ENCODE measurements at regions not wholly inside any gene's neighbourhood (a gene's known extent, or its start where the extent isn't known, plus 50 kb on each side); places are given as distances from the start of the nearest gene placed in this dataset.

GRCh38 chr2:125713533-125713932 lies 942.4 kb upstream of the GYPC start:
- no peak for ATAC-seq
- no peak for DNase-seq
- intact Hi-C loops (cut with micrococcal nuclease) = no loop called here
- Mint-ChIP-seq H3K36me3 (ENCODE audit: low read depth) (no peaks in the 10 kb centered on the region), H3K27me3 (no peaks in the 10 kb centered on the region), H3K9me3 (no peaks in the 10 kb centered on the region), H3K27ac (no peak overlapping the region), H3K4me3 (no peak overlapping the region), H3K4me1 (ENCODE audit: low read depth) (no peaks in the 10 kb centered on the region)
- CTCF ChIA-PET = no interaction called here
- POLR2A ChIA-PET = no interaction called here
- TF ChIP-seq CTCF (IDR thresholded peaks at IDR 0.05) = no peak

GRCh38 chr2:125721072-125721721 lies 934.8 kb upstream of the GYPC start:
- intact Hi-C loops (cut with micrococcal nuclease) = no loop called here
- Mint-ChIP-seq H3K27ac (no peak overlapping the region), H3K27me3 (no peaks in the 10 kb centered on the region), H3K4me1 (ENCODE audit: low read depth) (no peaks in the 10 kb centered on the region), H3K9me3 (no peaks in the 10 kb centered on the region), H3K36me3 (ENCODE audit: low read depth) (no peaks in the 10 kb centered on the region), H3K4me3 (no peak overlapping the region)
- POLR2A ChIA-PET = no interaction called here
- ATAC-seq = no peak
- no peak for TF ChIP-seq CTCF (IDR thresholded peaks at IDR 0.05)
- no peak for DNase-seq
- CTCF ChIA-PET = no interaction called here

- DNase-seq (no peak), ATAC-seq (no peak)
- peaks cover 12% of the 10 kb centered on the region for H3K9me3 Mint-ChIP-seq
- no peaks in the 10 kb centered on the region for H3K4me1 Mint-ChIP-seq (ENCODE audit: low read depth)
- no peaks in the 10 kb centered on the region for H3K36me3 Mint-ChIP-seq (ENCODE audit: low read depth)
- ChIA-PET CTCF (no interaction called here), POLR2A (no interaction called here)
- no peaks in the 10 kb centered on the region for H3K27me3 Mint-ChIP-seq
- H3K27ac Mint-ChIP-seq = no peak overlapping the region
- no peak for TF ChIP-seq CTCF (IDR thresholded peaks at IDR 0.05)
- intact Hi-C loops (cut with micrococcal nuclease) = no loop called here
- no peak overlapping the region for H3K4me3 Mint-ChIP-seq
These were observed 925.0 kb upstream of the GYPC start for GRCh38 chr2:125730921-125731320.

- Mint-ChIP-seq H3K27me3 (no peaks in the 10 kb centered on the region), H3K9me3 (peaks cover 14% of the 10 kb centered on the region), H3K36me3 (ENCODE audit: low read depth) (no peaks in the 10 kb centered on the region), H3K4me3 (no peak overlapping the region), H3K27ac (no peak overlapping the region), H3K4me1 (ENCODE audit: low read depth) (no peaks in the 10 kb centered on the region)
- no peak for DNase-seq
- POLR2A ChIA-PET = no interaction called here
- CTCF ChIA-PET = no interaction called here
- no peak for ATAC-seq
- intact Hi-C loops (cut with micrococcal nuclease) = no loop called here
- no peak for TF ChIP-seq CTCF (IDR thresholded peaks at IDR 0.05)
These were observed 919.7 kb upstream of the GYPC start for GRCh38 chr2:125736306-125736705.

GRCh38 chr2:125745514-125745913 lies 910.4 kb upstream of the GYPC start:
- no peak for TF ChIP-seq CTCF (IDR thresholded peaks at IDR 0.05)
- ChIA-PET CTCF (no interaction called here), POLR2A (no interaction called here)
- Mint-ChIP-seq H3K9me3 (no peaks in the 10 kb centered on the region), H3K36me3 (ENCODE audit: low read depth) (no peaks in the 10 kb centered on the region), H3K27me3 (no peaks in the 10 kb centered on the region), H3K4me1 (ENCODE audit: low read depth) (no peaks in the 10 kb centered on the region), H3K27ac (no peak overlapping the region), H3K4me3 (no peak overlapping the region)
- DNase-seq = no peak
- ATAC-seq = no peak
- intact Hi-C loops (cut with micrococcal nuclease) = no loop called here

Measured in activated CD8-positive, alpha-beta T cell treated with anti-CD3 and anti-CD28 coated beads for 36 hours (primary cell).